H1 (cell line): ENCODE measurements at regions not wholly inside any gene's neighbourhood (a gene's known extent, or its start where the extent isn't known, plus 50 kb on each side); places are given as distances from the start of the nearest gene placed in this dataset.

ENCODE experiments used
- CHD7 ChIP-seq: fragments of 300-600 bp; sonication (generic); IDR thresholded peaks from 2 replicates; pipeline ENCODE4 v1.7.1; 2012; ENCODE audit warnings: low read length, moderate library complexity, mild to moderate bottlenecking, inconsistent platforms; ENCODE audit not compliant: insufficient replicate concordance
- CTBP2 ChIP-seq: IDR thresholded peaks from 2 replicates; pipeline ENCODE4 v1.7.0; 2011; ENCODE audit warnings: borderline replicate concordance, mild to moderate bottlenecking, moderate library complexity, mixed read lengths, low read length; ENCODE audit not compliant: insufficient read depth, insufficient read length
- EP300 ChIP-seq, 2 experiments: IDR thresholded peaks; 1 replicate in 1 of 2; 2 replicates in 1 of 2; pipeline ENCODE4 v1.6.1; 2011 to 2012; ENCODE audit warnings: low read depth in 2 of 2, low read length in 2 of 2, mild to moderate bottlenecking in 2 of 2, borderline replicate concordance in 1 of 2, inconsistent platforms in 1 of 2, moderate library complexity in 1 of 2
- FOSL1 ChIP-seq: IDR thresholded peaks from 2 replicates; pipeline ENCODE4 v1.6.1; 2011; ENCODE audit warnings: mild to moderate bottlenecking, low read depth, low read length, moderate library complexity; ENCODE audit not compliant: insufficient read depth
- SIN3A ChIP-seq, 2 experiments: IDR thresholded peaks in 1 of 2; conservative IDR thresholded peaks in 1 of 2; 2 replicates each; pipeline ENCODE4 v1.6.1; 2011 to 2012; ENCODE audit warnings: low read length in 2 of 2, improper control_type of control experiment in 1 of 2, low read depth in 1 of 2, mild to moderate bottlenecking in 1 of 2
- SP2 ChIP-seq: IDR thresholded peaks from 2 replicates; pipeline ENCODE4 v1.6.1; 2012; ENCODE audit warnings: mild to moderate bottlenecking, low read length, inconsistent platforms
- ZNF274 ChIP-seq: IDR thresholded peaks from 2 replicates; pipeline ENCODE4 v1.7.0; 2012; ENCODE audit warnings: low read length, borderline replicate concordance; ENCODE audit errors: extremely low read depth

DNA sequence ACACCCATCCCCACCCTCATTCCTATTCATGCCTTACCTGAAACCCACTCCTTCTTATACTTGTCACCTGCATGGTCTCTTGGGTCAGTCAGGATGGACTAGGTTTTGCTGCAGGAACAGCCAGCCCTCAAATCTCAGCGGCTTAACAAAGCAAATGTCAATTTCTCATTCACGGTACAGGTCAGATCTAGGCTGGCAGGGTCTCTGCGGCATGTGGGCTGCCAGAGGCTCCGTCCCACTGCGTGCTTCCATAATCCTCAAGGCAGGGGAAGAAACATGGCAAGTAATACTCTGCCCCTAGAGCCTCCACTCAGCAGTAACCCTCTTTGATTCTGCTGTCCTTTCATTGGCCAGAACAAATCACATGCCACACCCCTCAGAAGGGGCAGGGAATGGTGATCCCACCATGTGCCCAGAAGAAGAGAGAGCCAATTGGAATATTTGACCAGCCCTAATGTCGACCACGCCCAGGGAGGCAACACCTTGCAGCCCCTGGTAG lies 114.9 kb upstream of the ZMIZ1 start (continued):
- no peak for TF ChIP-seq CHD7
- TF ChIP-seq SP2: no peak
- no peak for TF ChIP-seq EP300 (IDR thresholded peaks at IDR 0.05; ENCODE audit: borderline replicate concordance in 1 of 2, low read depth in 2 of 2, low read length in 2 of 2)
- TF ChIP-seq FOSL1: no peak
- no peak for TF ChIP-seq SIN3A (conservative IDR thresholded peaks at IDR 0.05 in 1 of 2, IDR thresholded peaks at IDR 0.05 in 1 of 2; ENCODE audit: low read depth in 1 of 2, low read length in 2 of 2)
- no peak for TF ChIP-seq ZNF274
- TF ChIP-seq CTBP2: no peak
- TF ChIP-seq, all 59 proteins: peak for 0
